Transverse colon (tissue), 4 donors: ENCODE measurements at regions not wholly inside any gene's neighbourhood (a gene's known extent, or its start where the extent isn't known, plus 50 kb on each side); places are given as distances from the start of the nearest gene placed in this dataset.
A peak's percentile ranks its signal among the peaks of the same experiment; 100 is the strongest.

Experiments
- DNase-seq: peaks from one replicate; pipeline ENCODE4 v3.0.0-alpha.2; 2019
- H3K27ac ChIP-seq, 4 donors: fragments of 200-600 bp; sonication (generic); 2 replicates each; pipeline ENCODE4 v1.5.1; 2016 to 2018; ENCODE audit warnings: inconsistent platforms in 4 of 4
- H3K27me3 ChIP-seq: fragments of 200-600 bp; sonication (generic); 2 replicates; pipeline ENCODE4 v1.5.1; 2017; ENCODE audit warnings: inconsistent platforms
- H3K36me3 ChIP-seq, 4 donors: fragments of 200-600 bp; sonication (generic); 2 replicates each; pipeline ENCODE4 v1.5.1; 2017 to 2019; ENCODE audit warnings: inconsistent platforms in 4 of 4
- H3K4me1 ChIP-seq, 4 donors: fragments of 200-600 bp; sonication (generic); 2 replicates each; pipeline ENCODE4 v1.5.1; 2017 to 2020; ENCODE audit warnings: inconsistent platforms in 4 of 4
- H3K4me3 ChIP-seq, 4 donors: fragments of 200-600 bp; sonication (generic); 1 replicate in 1 of 4; 2 replicates in 3 of 4; pipeline versions ENCODE4 v1.5.1 to v1.6.1; 2017 to 2019; ENCODE audit warnings: inconsistent platforms in 4 of 4
- H3K9me3 ChIP-seq, 2 donors: fragments of 200-600 bp; sonication (generic); 2 replicates each; pipeline ENCODE4 v1.5.1; 2017 to 2019; ENCODE audit warnings: inconsistent platforms in 2 of 2
- CTCF ChIP-seq, 5 experiments: fragments of 200-600 bp in 3 of 5; fragments of 450-650 bp in 2 of 5; sonication (generic) in 3 of 5; IDR thresholded peaks; 1 replicate in 2 of 5; 2 replicates in 3 of 5; pipeline ENCODE4 v1.5.1; 2016 to 2017; ENCODE audit warnings: antibody characterized with exemption in 5 of 5, inconsistent platforms in 3 of 5, mild to moderate bottlenecking in 2 of 5, moderate library complexity in 1 of 5
- EP300 ChIP-seq: sonication (generic); formaldehyde crosslinking; IDR thresholded peaks from one replicate; pipeline ENCODE4 v1.6.1; 2017; ENCODE audit warnings: antibody characterized with exemption, low read depth
- POLR2A ChIP-seq: fragments of 450-650 bp; IDR thresholded peaks from one replicate; pipeline ENCODE4 v1.6.1; 2016; ENCODE audit warnings: antibody characterized with exemption, mild to moderate bottlenecking, moderate library complexity
- POLR2AphosphoS5 ChIP-seq, 3 donors: sonication (generic); formaldehyde crosslinking; IDR thresholded peaks; one replicate each; pipeline ENCODE4 v1.6.1; 2016; ENCODE audit warnings: antibody characterized with exemption in 3 of 3
- WGBS, 2 donors: methylation state at CpG; one replicate each; pipeline ENCODE4 v1.1.5; 2018; ENCODE audit warnings: low coverage in 1 of 2; 5-methylcytosine and 5-hydroxymethylcytosine counted together
- in situ Hi-C, 4 donors: fragments of 200-750 bp; cut with MboI; loops; one replicate each; pipeline versions ENCODE4 v1.15.0 to v1.15.1; 2017; ENCODE audit warnings: low sequenced_read_pairs in 3 of 4, low pct_ligation_motif_present in 1 of 4, low pct_unique_long_range_greater_than_20kb in 1 of 4
- intact Hi-C: fragments of 100-400 bp; cut with DNase I; formaldehyde crosslinking; loops from one replicate; pipeline ENCODE4 v1.15.1; 2023; ENCODE audit warnings: low total_unique reads

- no peak for DNase-seq
- Histone ChIP-seq H3K4me1 (peaks cover 0 to 53% (median 20%) of the 10 kb centered on the region in 4 donors), H3K27ac (no peak overlapping the region), H3K4me3 (no peak overlapping the region), H3K36me3 (no peaks in the 10 kb centered on the region), H3K27me3 (no peaks in the 10 kb centered on the region), H3K9me3 (no peaks in the 10 kb centered on the region)
- in situ Hi-C loops: loop anchor here in 1 of 4 donors (25.0 kb wide), 1 partner anchor 513 kb away; the partner anchor contains the start of gene GATA6
- no peak for TF ChIP-seq CTCF (IDR thresholded peaks at IDR 0.05)
- no peak for TF ChIP-seq POLR2A
- no peak for TF ChIP-seq POLR2AphosphoS5 (IDR thresholded peaks at IDR 0.05)
- no peak for TF ChIP-seq EP300
- intact Hi-C loops: no loop called here
These were observed 257.3 kb upstream of the CTAGE1 start for GRCh38 chr18:22675006-22675405.

GRCh38 chr18:22676423-22676822 is 256.7 kb upstream of the RBBP8 start:
- TF ChIP-seq POLR2A (no peak), POLR2AphosphoS5 (IDR thresholded peaks at IDR 0.05) (peak in 1 of 3 donors; percentile 48)
- no peak for DNase-seq
- WGBS, 2 donors: 38 to 53% methylated on average over 2 of the region's 2 CpGs
- H3K36me3 ChIP-seq: no peaks in the 10 kb centered on the region
- H3K27ac ChIP-seq: peak overlapping the region; percentile 43 to 74 (median 58)
- no peaks in the 10 kb centered on the region for H3K9me3 ChIP-seq
- H3K4me3 ChIP-seq: no peak overlapping the region
- H3K4me1 ChIP-seq: peaks cover under 1 to 63% (median 20%) of the 10 kb centered on the region in 4 donors
- H3K27me3 ChIP-seq: no peaks in the 10 kb centered on the region
- intact Hi-C loops (no loop called here), in situ Hi-C loops (loop anchor here in 1 of 4 donors (25.0 kb wide), 1 partner anchor 514 kb away; the partner anchor contains the start of gene GATA6)

- in situ Hi-C loops (loop anchor here in 1 of 4 donors (25.0 kb wide), 1 partner anchor 516 kb away; the partner anchor contains the start of gene GATA6), intact Hi-C loops (no loop called here)
- H3K4me1 ChIP-seq: peaks cover 16 to 75% (median 33%) of the 10 kb centered on the region in 4 donors
- TF ChIP-seq CTCF (IDR thresholded peaks at IDR 0.05): no peak
- no peak for TF ChIP-seq POLR2AphosphoS5 (IDR thresholded peaks at IDR 0.05)
- TF ChIP-seq EP300: no peak
- no peak for TF ChIP-seq POLR2A
- no peaks in the 10 kb centered on the region for H3K9me3 ChIP-seq
- no peak overlapping the region for H3K4me3 ChIP-seq
- 57 to 83% methylated on average over 1 of the region's 1 CpG for WGBS, 2 donors
- H3K27ac ChIP-seq: peak overlapping the region; percentile 6 to 65 (median 32)
- H3K27me3 ChIP-seq: no peaks in the 10 kb centered on the region
- peak; percentile 38 for DNase-seq
- H3K36me3 ChIP-seq: no peaks in the 10 kb centered on the region
These were observed 254.6 kb upstream of the RBBP8 start for GRCh38 chr18:22678486-22678885.

GRCh38 chr18:22680944-22681343 is 252.2 kb upstream of the RBBP8 start:
- Histone ChIP-seq H3K9me3 (no peaks in the 10 kb centered on the region), H3K36me3 (no peaks in the 10 kb centered on the region), H3K4me3 (no peak overlapping the region), H3K27ac (peak overlapping the region in 2 of 4 donors; percentile 74 to 83), H3K4me1 (peaks cover 18 to 81% (median 39%) of the 10 kb centered on the region in 4 donors), H3K27me3 (no peaks in the 10 kb centered on the region)
- intact Hi-C loops (no loop called here), in situ Hi-C loops (loop anchor here in 1 of 4 donors (10.0 to 25.0 kb wide), 2 partner anchors 56 to 519 kb away; partner anchors contain the start of gene GATA6)
- no peak for DNase-seq
- TF ChIP-seq POLR2A: no peak
- no peak for TF ChIP-seq EP300
- TF ChIP-seq POLR2AphosphoS5 (IDR thresholded peaks at IDR 0.05): no peak

- intact Hi-C loops (no loop called here), in situ Hi-C loops (loop anchor here in 1 of 4 donors (10.0 to 25.0 kb wide), 2 partner anchors 57 to 520 kb away; partner anchors contain the start of gene GATA6)
- Histone ChIP-seq H3K36me3 (no peaks in the 10 kb centered on the region), H3K4me1 (peaks cover 18 to 71% (median 36%) of the 10 kb centered on the region in 4 donors), H3K27me3 (no peaks in the 10 kb centered on the region), H3K9me3 (no peaks in the 10 kb centered on the region), H3K4me3 (no peak overlapping the region), H3K27ac (peak overlapping the region; percentile 74 to 84 (median 82))
- TF ChIP-seq POLR2AphosphoS5 (IDR thresholded peaks at IDR 0.05): no peak
- TF ChIP-seq POLR2A: no peak
- no peak for TF ChIP-seq EP300
- TF ChIP-seq CTCF (IDR thresholded peaks at IDR 0.05): no peak
- 31 to 32% methylated on average over 2 of the region's 2 CpGs for WGBS, 2 donors
- no peak for DNase-seq
These were observed 251.2 kb upstream of the RBBP8 start for GRCh38 chr18:22681908-22682307.
